HEK293T (cell line): ENCODE measurements at regions not wholly inside any gene's neighbourhood (a gene's known extent, or its start where the extent isn't known, plus 50 kb on each side); places are given as distances from the start of the nearest gene placed in this dataset.

ENCODE experiments used
- CTCF ChIA-PET: fragments of 350-600 bp; formaldehyde crosslinking; extraction: SDS; loops from one replicate; lab custom pipeline; 2021; ENCODE audit warnings: antibody characterized with exemption, inconsistent platforms; lab: Yijun Ruan, JAX
- POLR2A ChIA-PET: fragments of 350-600 bp; formaldehyde crosslinking; extraction: SDS; loops from one replicate; lab custom pipeline; 2020; ENCODE audit warnings: antibody characterized with exemption, inconsistent platforms; lab: Yijun Ruan, JAX
- DNase-seq: peaks from one replicate; pipeline ENCODE4 v3.0.0; 2012; ENCODE audit warnings: mixed read lengths; ENCODE audit errors: extremely low spot score
- ARNT ChIP-seq: fragments of 450-650 bp; IDR thresholded peaks from 2 replicates; pipeline ENCODE4 v1.6.1; 2017; ENCODE audit warnings: mild to moderate bottlenecking
- BHLHE40 ChIP-seq: fragments of 450-650 bp; IDR thresholded peaks from 2 replicates; pipeline ENCODE4 v1.6.1; 2016; ENCODE audit warnings: mild to moderate bottlenecking, moderate library complexity, borderline replicate concordance
- CTBP1 ChIP-seq: fragments of 450-650 bp; IDR thresholded peaks from 2 replicates; pipeline ENCODE4 v1.6.1; 2016; ENCODE audit warnings: borderline replicate concordance
- ELF4 ChIP-seq: fragments of 450-650 bp; IDR thresholded peaks from 2 replicates; pipeline ENCODE4 v1.6.1; 2017; ENCODE audit warnings: antibody characterized with exemption
- FOXA1 ChIP-seq: fragments of 450-650 bp; IDR thresholded peaks from 2 replicates; pipeline ENCODE4 v1.6.1; 2016; ENCODE audit warnings: mild to moderate bottlenecking
- FOXK2 ChIP-seq: fragments of 450-650 bp; IDR thresholded peaks from 2 replicates; pipeline ENCODE4 v1.6.1; 2016; ENCODE audit warnings: mild to moderate bottlenecking
- FOXM1 ChIP-seq: fragments of 450-650 bp; IDR thresholded peaks from 2 replicates; pipeline ENCODE4 v1.6.1; 2017; ENCODE audit warnings: mild to moderate bottlenecking, borderline replicate concordance
- HDGF ChIP-seq: fragments of 450-650 bp; IDR thresholded peaks from 2 replicates; pipeline ENCODE4 v1.6.1; 2017; ENCODE audit warnings: antibody characterized with exemption, borderline replicate concordance
- L3MBTL2 ChIP-seq: fragments of 450-650 bp; conservative IDR thresholded peaks from 2 replicates; pipeline ENCODE4 v1.6.1; 2016; ENCODE audit warnings: mild to moderate bottlenecking
- LEF1 ChIP-seq: fragments of 450-650 bp; IDR thresholded peaks from 2 replicates; pipeline ENCODE4 v1.6.1; 2017; ENCODE audit warnings: mild to moderate bottlenecking, borderline replicate concordance
- NFRKB ChIP-seq: fragments of 450-650 bp; IDR thresholded peaks from 2 replicates; pipeline ENCODE4 v1.6.1; 2016; ENCODE audit warnings: mild to moderate bottlenecking, moderate library complexity
- PKNOX1 ChIP-seq: fragments of 450-650 bp; IDR thresholded peaks from 2 replicates; pipeline ENCODE4 v1.6.1; 2016
- SP1 ChIP-seq: fragments of 450-650 bp; IDR thresholded peaks from 2 replicates; pipeline ENCODE4 v1.6.1; 2017
- SUZ12 ChIP-seq: fragments of 450-650 bp; IDR thresholded peaks from 2 replicates; pipeline ENCODE4 v1.6.1; 2016; ENCODE audit warnings: mild to moderate bottlenecking
- TARDBP ChIP-seq: fragments of 450-650 bp; IDR thresholded peaks from 2 replicates; pipeline ENCODE4 v1.6.1; 2016
- ZNF384 ChIP-seq: fragments of 450-650 bp; IDR thresholded peaks from 2 replicates; pipeline ENCODE4 v1.6.1; 2016

GRCh38 chr13:44872751-44873150, 116.5 kb downstream of the NUFIP1 start:
- ChIA-PET POLR2A (no interaction called here), CTCF (no interaction called here)
- DNase-seq, result no peak
- TF ChIP-seq CTBP1 (no peak), PKNOX1 (no peak), NFRKB (no peak), FOXM1 (no peak), FOXK2 (no peak), FOXA1 (no peak)

DNA sequence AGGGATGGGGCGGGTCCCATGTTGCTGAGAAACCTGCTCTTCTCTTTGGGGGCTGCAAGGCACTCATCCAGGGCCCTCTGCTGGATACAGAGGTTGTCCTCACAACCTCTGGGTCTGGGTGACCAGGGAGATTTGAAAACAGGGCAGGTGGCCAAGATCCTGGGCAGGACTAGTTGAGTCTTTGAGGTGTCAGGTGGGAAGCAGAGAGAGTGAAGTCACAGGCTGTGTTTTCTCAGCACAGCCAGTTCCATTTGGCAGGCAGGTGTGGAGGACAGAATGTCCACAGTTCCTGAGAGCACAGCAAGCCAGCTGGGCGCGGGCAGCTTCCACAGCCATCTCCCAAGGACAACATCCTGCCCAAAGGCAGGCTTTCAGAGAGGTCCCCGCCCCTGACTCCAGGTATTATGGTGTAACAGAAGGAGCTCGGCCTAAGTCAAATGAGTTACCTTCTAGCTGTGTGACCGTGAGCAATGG, 118.8 kb downstream of the NUFIP1 start:
- no peak for DNase-seq
- ChIA-PET CTCF (no interaction called here), POLR2A (no interaction called here)
- no peak for TF ChIP-seq SP1
- TF ChIP-seq CTBP1, result no peak
- no peak for TF ChIP-seq ELF4
- TF ChIP-seq LEF1, result no peak
- TF ChIP-seq SUZ12, result no peak
- TF ChIP-seq L3MBTL2, result no peak
- TF ChIP-seq NFRKB, result no peak
- TF ChIP-seq HDGF, result no peak
- TF ChIP-seq FOXM1, result no peak
- TF ChIP-seq PKNOX1, result no peak
- no peak for TF ChIP-seq TARDBP
- no peak for TF ChIP-seq FOXK2
- TF ChIP-seq BHLHE40, result no peak
- no peak for TF ChIP-seq FOXA1
- TF ChIP-seq ZNF384, result no peak
- TF ChIP-seq ARNT, result no peak

GRCh38 chr13:44869167-44869566, 120.1 kb downstream of the NUFIP1 start:
- CTCF ChIA-PET, result no interaction called here
- no peak for TF ChIP-seq ARNT
- no peak for TF ChIP-seq L3MBTL2
- no peak for TF ChIP-seq LEF1
- TF ChIP-seq ELF4, result no peak
- TF ChIP-seq PKNOX1, result no peak
- no peak for TF ChIP-seq FOXK2
- no peak for TF ChIP-seq SUZ12
- no peak for TF ChIP-seq FOXA1
- no peak for TF ChIP-seq CTBP1
- no peak for TF ChIP-seq BHLHE40
- TF ChIP-seq ZNF384, result no peak
- no peak for TF ChIP-seq TARDBP
- no peak for TF ChIP-seq HDGF
- no peak for TF ChIP-seq FOXM1
- TF ChIP-seq NFRKB, result no peak
- TF ChIP-seq SP1, result no peak
- POLR2A ChIA-PET, result no interaction called here
- no peak for DNase-seq

DNA sequence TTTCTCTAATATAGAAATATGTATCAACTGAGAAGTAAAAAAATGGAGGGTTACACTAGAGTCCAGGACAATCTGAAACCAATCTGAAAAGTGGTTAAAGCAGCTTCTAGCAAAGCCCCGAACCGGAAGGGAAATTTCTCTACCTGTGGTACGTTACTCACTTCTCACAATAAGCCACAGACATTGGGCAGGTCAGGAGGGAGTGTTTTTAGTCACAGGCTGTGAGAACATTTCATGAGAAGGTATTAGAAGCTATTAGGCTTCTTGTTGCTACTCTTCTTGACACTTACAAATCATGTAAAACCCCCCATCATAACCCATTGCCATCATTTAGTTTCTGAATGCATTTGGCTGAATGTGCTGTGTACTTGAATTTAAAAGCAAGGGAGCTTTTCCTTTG, 120.9 kb downstream of the NUFIP1 start:
- TF ChIP-seq SUZ12, result no peak
- TF ChIP-seq L3MBTL2, result no peak
- no peak for TF ChIP-seq SP1
- no peak for TF ChIP-seq FOXK2
- TF ChIP-seq ZNF384, result no peak
- TF ChIP-seq ELF4, result no peak
- TF ChIP-seq ARNT, result no peak
- TF ChIP-seq FOXM1, result no peak
- no peak for TF ChIP-seq PKNOX1
- no peak for TF ChIP-seq CTBP1
- no peak for TF ChIP-seq FOXA1
- no peak for TF ChIP-seq LEF1
- no peak for TF ChIP-seq TARDBP
- TF ChIP-seq NFRKB, result no peak
- no peak for TF ChIP-seq HDGF
- no peak for TF ChIP-seq BHLHE40
- ChIA-PET CTCF (no interaction called here), POLR2A (no interaction called here)
- DNase-seq, result no peak

DNA sequence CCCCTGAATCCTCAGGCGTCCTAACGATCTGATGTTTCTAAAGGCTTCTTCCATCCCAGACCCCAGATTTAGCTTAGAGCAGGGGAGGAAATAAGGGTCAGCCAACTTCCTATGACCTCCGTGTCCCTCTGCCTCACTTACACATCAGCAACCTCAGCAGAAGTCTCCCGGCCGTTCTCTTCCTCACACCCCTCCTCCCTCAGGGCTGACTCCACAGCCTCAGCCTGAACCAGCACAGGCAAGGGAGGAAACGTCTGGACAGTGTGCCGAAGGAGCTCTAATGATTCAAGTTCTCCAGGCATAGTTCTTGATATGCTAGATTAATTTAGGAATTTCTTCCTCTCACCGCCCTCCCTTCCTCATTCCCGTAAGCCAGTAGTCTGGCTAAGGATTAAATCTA, 121.4 kb downstream of the NUFIP1 start:
- ChIA-PET POLR2A (no interaction called here), CTCF (no interaction called here)
- TF ChIP-seq SUZ12, result no peak
- no peak for TF ChIP-seq BHLHE40
- TF ChIP-seq CTBP1, result no peak
- no peak for TF ChIP-seq HDGF
- TF ChIP-seq FOXK2, result no peak
- TF ChIP-seq NFRKB, result no peak
- no peak for TF ChIP-seq ZNF384
- TF ChIP-seq TARDBP, result no peak
- no peak for TF ChIP-seq SP1
- no peak for TF ChIP-seq ARNT
- TF ChIP-seq FOXM1, result no peak
- no peak for TF ChIP-seq FOXA1
- no peak for TF ChIP-seq PKNOX1
- TF ChIP-seq ELF4, result no peak
- TF ChIP-seq LEF1, result no peak
- no peak for TF ChIP-seq L3MBTL2
- no peak for DNase-seq
